K562 (cell line): ENCODE measurements at regions not wholly inside any gene's neighbourhood (a gene's known extent, or its start where the extent isn't known, plus 50 kb on each side); places are given as distances from the start of the nearest gene placed in this dataset.

Source experiments
- CTCF ChIP-seq, 3 experiments: IDR thresholded peaks in 2 of 3; conservative IDR thresholded peaks in 1 of 3; 2 replicates each; pipeline ENCODE4 v1.5.1; 2011 to 2012; ENCODE audit warnings: low read length in 3 of 3, mild to moderate bottlenecking in 3 of 3, control low read depth in 2 of 3, improper control_type of control experiment in 1 of 3, inconsistent platforms in 1 of 3, low read depth in 1 of 3, mixed read lengths in 1 of 3, moderate library complexity in 1 of 3; ENCODE audit not compliant: insufficient read depth in 2 of 3
- EZH2 ChIP-seq: IDR thresholded peaks from 2 replicates; pipeline ENCODE4 v1.6.1; 2012; ENCODE audit warnings: low read depth, mild to moderate bottlenecking, inconsistent platforms, low read length, borderline replicate concordance
- FOXK2 ChIP-seq, 2 experiments: fragments of 450-650 bp; IDR thresholded peaks in 1 of 2; conservative IDR thresholded peaks in 1 of 2; 2 replicates each; pipeline ENCODE4 v1.6.1; 2016; ENCODE audit warnings: low read depth in 2 of 2, mild to moderate bottlenecking in 1 of 2
- PATZ1 ChIP-seq: fragments of 250-450 bp; sonication (Bioruptor Pico); IDR thresholded peaks from 2 replicates; pipeline ENCODE4 v1.5.0; 2020; ENCODE audit warnings: mild to moderate bottlenecking, borderline replicate concordance
- POLR2AphosphoS5 ChIP-seq: IDR thresholded peaks from 2 replicates; pipeline ENCODE4 v1.6.1; 2011; ENCODE audit warnings: mild to moderate bottlenecking, low read depth, low read length, moderate library complexity; ENCODE audit not compliant: control insufficient read depth, insufficient read depth
- SIRT6 ChIP-seq: IDR thresholded peaks from one replicate; pipeline ENCODE4 v1.6.1; 2012; ENCODE audit warnings: low read depth, mild to moderate bottlenecking, control low read depth, inconsistent platforms, low read length, moderate library complexity
- ZBTB40 ChIP-seq, 2 experiments: fragments of 450-650 bp in 1 of 2; sonication (generic) in 1 of 2; formaldehyde crosslinking in 1 of 2; IDR thresholded peaks; 2 replicates each; pipeline versions ENCODE4 v1.7.1 to v1.9.0; 2016 to 2022; ENCODE audit warnings: inconsistent platforms in 1 of 2, mild to moderate bottlenecking in 1 of 2, missing genetic modification reagents in 1 of 2
- ZNF3 ChIP-seq: fragments of 250-450 bp; sonication (Bioruptor Pico); IDR thresholded peaks from 2 replicates; pipeline ENCODE4 v1.5.0; 2021; ENCODE audit warnings: mild to moderate bottlenecking, moderate library complexity

- TF ChIP-seq EZH2, result no peak
- no peak for TF ChIP-seq ZBTB40 (IDR thresholded peaks at IDR 0.05)
- no peak for TF ChIP-seq ZBTB40 (CRISPR knock-in tag; IDR thresholded peaks at IDR 0.05)
- no peak for TF ChIP-seq CTCF (IDR thresholded peaks at IDR 0.05 in 2 of 3, conservative IDR thresholded peaks at IDR 0.05 in 1 of 3; ENCODE audit: insufficient read depth in 2 of 3, low read depth in 1 of 3, low read length in 3 of 3)
- no peak for TF ChIP-seq FOXK2 (conservative IDR thresholded peaks at IDR 0.05 in 1 of 2, IDR thresholded peaks at IDR 0.05 in 1 of 2; ENCODE audit: low read depth in 2 of 2)
- TF ChIP-seq POLR2AphosphoS5, result no peak
- no peak for TF ChIP-seq ZNF3 (CRISPR knock-in tag)
- TF ChIP-seq SIRT6, result no peak
- TF ChIP-seq PATZ1 (CRISPR knock-in tag), result no peak
These were observed 310.4 kb downstream of the ARAP2 start for GRCh38 chr4:35933901-35934300.
